GM12864 (cell line): ENCODE measurements at regions not wholly inside any gene's neighbourhood (a gene's known extent, or its start where the extent isn't known, plus 50 kb on each side); places are given as distances from the start of the nearest gene placed in this dataset.

Source experiments
- DNase-seq: peaks from one replicate; pipeline ENCODE4 v3.0.0-alpha.2; 2011; ENCODE audit warnings: low read depth
- H3K4me3 ChIP-seq: 2 replicates; pipeline ENCODE4 v1.5.1; 2011; ENCODE audit warnings: mild to moderate bottlenecking, low read depth, low read length, control low read depth
- CTCF ChIP-seq: IDR thresholded peaks from 2 replicates; pipeline ENCODE4 v1.5.1; 2011; ENCODE audit warnings: low read depth, mild to moderate bottlenecking, moderate library complexity, low read length, control low read depth, inconsistent platforms; ENCODE audit errors: missing control alignments

GRCh38 chr12:68477906-68478305 is 132.8 kb upstream of the RAP1B start:
- no peak for DNase-seq
- no peak for TF ChIP-seq CTCF
- H3K4me3 ChIP-seq, result no peak overlapping the region

DNA sequence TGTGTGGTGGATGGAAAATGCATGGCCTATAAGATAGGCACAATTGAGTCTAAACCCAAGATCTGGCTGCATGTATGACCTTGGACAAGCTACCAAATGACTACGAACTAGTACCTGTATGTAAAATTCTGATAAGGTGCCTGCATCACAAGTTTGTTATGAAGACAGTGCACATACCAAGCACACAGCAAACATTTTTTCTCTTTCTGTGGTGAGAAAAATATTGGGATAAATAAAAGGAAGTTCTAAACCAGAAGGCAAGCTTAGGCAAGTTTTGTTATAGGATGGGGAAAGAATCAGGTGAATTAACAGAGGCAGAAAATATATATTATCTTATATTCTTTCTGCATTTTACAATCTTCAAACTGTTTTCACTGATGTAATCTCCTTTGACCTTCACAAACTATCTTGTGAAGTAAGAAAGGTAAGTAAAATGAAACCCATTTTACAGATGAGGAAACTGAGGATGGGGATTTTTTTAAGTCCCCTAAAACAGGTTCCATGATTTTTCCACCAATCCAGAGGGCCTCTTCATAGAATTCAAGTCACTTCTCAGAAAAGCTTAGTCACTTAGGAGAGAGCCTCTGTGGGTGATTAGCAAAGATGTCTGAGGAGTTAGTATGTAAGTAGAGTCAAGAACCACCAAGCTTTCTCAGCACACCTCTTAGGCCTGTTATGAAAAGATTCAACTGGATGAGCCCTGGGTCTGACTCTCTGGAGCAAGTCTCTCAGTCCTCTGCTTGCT is 132.0 kb upstream of the RAP1B start:
- no peak for TF ChIP-seq CTCF
- DNase-seq, result no peak
- H3K4me3 ChIP-seq, result no peak overlapping the region

DNA sequence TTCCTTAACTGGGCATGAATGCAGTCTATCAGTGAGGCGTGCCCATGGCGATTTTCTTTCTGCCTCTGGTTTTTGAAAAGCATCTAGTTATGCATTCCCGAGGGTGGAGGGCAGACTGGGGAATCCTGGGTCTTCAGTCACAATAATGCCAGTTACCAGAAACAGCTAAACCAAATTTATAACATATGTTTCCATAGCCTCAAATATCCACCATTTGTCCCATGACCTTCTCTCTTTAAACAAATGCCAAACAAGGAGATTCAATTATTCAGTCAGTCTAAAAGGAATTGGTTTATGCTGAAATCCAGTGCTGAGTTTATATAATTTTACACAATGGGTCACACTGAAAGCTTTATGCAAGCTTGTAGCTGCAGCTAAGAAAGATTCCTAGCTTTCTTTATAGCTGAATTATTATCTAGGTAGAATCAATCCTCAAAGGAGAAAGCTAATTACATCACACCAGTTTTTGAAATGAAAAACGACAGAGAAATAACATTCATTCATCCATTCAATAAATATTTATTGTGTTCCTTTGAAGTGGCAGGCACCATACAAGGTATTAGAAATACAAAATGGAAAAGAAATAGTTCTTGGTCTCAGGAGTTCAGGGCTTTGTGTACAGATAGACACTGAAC is 131.3 kb upstream of the RAP1B start:
- TF ChIP-seq CTCF, result no peak
- no peak for DNase-seq

DNA sequence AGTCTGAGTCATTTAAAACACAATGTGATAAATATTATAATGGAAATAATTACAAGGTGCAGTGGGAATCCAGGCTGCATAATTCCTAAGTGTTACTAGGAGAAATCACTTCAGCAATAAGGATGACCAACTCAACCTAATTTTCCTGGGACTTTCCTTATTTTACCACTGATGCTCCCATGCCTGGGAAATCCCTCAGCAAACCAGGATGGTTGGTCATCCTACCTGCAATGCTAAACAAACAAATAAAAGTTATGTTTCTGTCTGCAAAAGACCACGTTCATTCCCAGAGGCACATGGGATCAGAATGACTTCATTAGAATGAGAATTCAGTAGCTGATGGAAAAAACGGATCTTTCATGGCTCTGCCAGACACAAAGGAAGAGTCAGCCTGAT is 130.8 kb upstream of the RAP1B start:
- TF ChIP-seq CTCF, result no peak
- H3K4me3 ChIP-seq, result no peak overlapping the region
- DNase-seq, result no peak

More for the DNA sequence above, 131.3 kb upstream of the RAP1B start:
- H3K4me3 ChIP-seq, result no peak overlapping the region

DNA sequence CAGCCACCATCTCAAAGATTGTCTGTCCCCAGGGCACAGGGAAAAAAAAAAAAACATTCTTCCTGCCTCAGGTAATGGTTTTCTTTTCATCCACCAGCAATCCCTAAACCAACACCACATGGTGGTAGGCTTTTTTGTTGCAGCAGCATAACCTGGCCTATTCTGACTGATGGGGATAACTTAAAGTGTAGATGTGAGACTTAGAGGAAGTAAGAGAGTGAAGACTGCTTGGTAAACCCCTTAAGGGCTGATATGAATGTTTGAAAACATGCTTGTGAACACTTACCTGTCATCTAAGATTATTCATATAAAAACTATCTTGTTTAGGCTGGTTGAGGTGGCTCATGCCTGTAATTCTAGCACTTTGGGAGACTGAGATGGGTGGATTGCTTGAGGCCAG is 130.2 kb upstream of the RAP1B start:
- TF ChIP-seq CTCF, result no peak
- no peak overlapping the region for H3K4me3 ChIP-seq
- no peak for DNase-seq

GRCh38 chr12:68481181-68481941 is 129.3 kb upstream of the RAP1B start:
- peak; percentile 49 for DNase-seq
- no peak for TF ChIP-seq CTCF
- no peak overlapping the region for H3K4me3 ChIP-seq
